Effector CD8-positive, alpha-beta T cell (primary cell): ENCODE measurements at regions not wholly inside any gene's neighbourhood (a gene's known extent, or its start where the extent isn't known, plus 50 kb on each side); places are given as distances from the start of the nearest gene placed in this dataset.
"Not testable (repeated sequence)": the region's sequence is repeated elsewhere in the genome, so short reads cannot be mapped to it uniquely, and the experiment has no call there.

Experiments
- DNase-seq: peaks from one replicate; lab custom pipeline; 2025; lab: John Stamatoyannopoulos, UW

GRCh38 chr1:30460661-30461060, 262.7 kb downstream of the MATN1 start:
- no peak for DNase-seq

- not testable (repeated sequence) for DNase-seq
These were observed 264.5 kb downstream of the MATN1 start for GRCh38 chr1:30458730-30459485.

GRCh38 chr1:30452925-30453324, 270.5 kb downstream of the MATN1 start:
- no peak for DNase-seq

GRCh38 chr1:30452170-30452569, 271.2 kb downstream of the MATN1 start:
- DNase-seq = no peak

- DNase-seq = no peak
These were observed 271.8 kb downstream of the MATN1 start for GRCh38 chr1:30451532-30452125.

- no peak for DNase-seq
These were observed 272.6 kb downstream of the MATN1 start for GRCh38 chr1:30450818-30451233.

- no peak for DNase-seq
These were observed 273.1 kb downstream of the MATN1 start for GRCh38 chr1:30450148-30450817.

- no peak for DNase-seq
These were observed 273.8 kb downstream of the MATN1 start for GRCh38 chr1:30449428-30450147.

GRCh38 chr1:30449003-30449402, 274.4 kb downstream of the MATN1 start:
- no peak for DNase-seq

- no peak for DNase-seq
These were observed 275.7 kb downstream of the MATN1 start for GRCh38 chr1:30447701-30448100.

- no peak for DNase-seq
These were observed 276.3 kb downstream of the MATN1 start for GRCh38 chr1:30447080-30447479.

- DNase-seq = no peak
These were observed 276.9 kb downstream of the MATN1 start for GRCh38 chr1:30446508-30446907.

GRCh38 chr1:30446095-30446494, 277.3 kb downstream of the MATN1 start:
- no peak for DNase-seq

- no peak for DNase-seq
These were observed 277.9 kb downstream of the MATN1 start for GRCh38 chr1:30445449-30445848.

GRCh38 chr1:30444850-30445249, 278.5 kb downstream of the MATN1 start:
- DNase-seq = no peak

GRCh38 chr1:30444401-30444800, 279.0 kb downstream of the MATN1 start:
- DNase-seq = no peak

GRCh38 chr1:30438274-30438673, 285.1 kb downstream of the MATN1 start:
- not testable (repeated sequence) for DNase-seq

- no peak for DNase-seq
These were observed 286.3 kb downstream of the MATN1 start for GRCh38 chr1:30437059-30437576.

GRCh38 chr1:30427545-30427944, 295.8 kb downstream of the MATN1 start:
- no peak for DNase-seq

GRCh38 chr1:30425046-30425445, 298.3 kb downstream of the MATN1 start:
- DNase-seq = no peak

GRCh38 chr1:30423570-30423969, 299.8 kb downstream of the MATN1 start:
- no peak for DNase-seq

GRCh38 chr1:30422251-30422650, 301.1 kb downstream of the MATN1 start:
- DNase-seq = no peak
